Gastroesophageal sphincter (tissue), 3 donors: ENCODE measurements at regions not wholly inside any gene's neighbourhood (a gene's known extent, or its start where the extent isn't known, plus 50 kb on each side); places are given as distances from the start of the nearest gene placed in this dataset.

Experiments used
- CTCF ChIP-seq, 4 experiments: fragments of 200-600 bp in 2 of 4; fragments of 450-650 bp in 2 of 4; sonication (generic) in 1 of 4; IDR thresholded peaks; one replicate each; pipeline ENCODE4 v1.5.1; 2017 to 2019; ENCODE audit warnings: antibody characterized with exemption in 4 of 4, mild to moderate bottlenecking in 2 of 4, moderate library complexity in 2 of 4
- EP300 ChIP-seq: sonication (generic); formaldehyde crosslinking; IDR thresholded peaks from one replicate; pipeline ENCODE4 v1.6.1; 2017; ENCODE audit warnings: antibody characterized with exemption, mild to moderate bottlenecking
- POLR2A ChIP-seq, 2 donors: fragments of 450-650 bp; IDR thresholded peaks; one replicate each; pipeline ENCODE4 v1.6.1; 2017; ENCODE audit warnings: antibody characterized with exemption in 2 of 2, mild to moderate bottlenecking in 2 of 2, moderate library complexity in 1 of 2

- TF ChIP-seq CTCF (IDR thresholded peaks at IDR 0.05) (no peak), POLR2A (IDR thresholded peaks at IDR 0.05) (no peak), EP300 (no peak)
Observed at GRCh38 chr2:215770668-215771067, 242.7 kb downstream of the MREG start.
